ENCODE measurements at regions not wholly inside any gene's neighbourhood (a gene's known extent, or its start where the extent isn't known, plus 50 kb on each side); places are given as distances from the start of the nearest gene placed in this dataset.

DNA sequence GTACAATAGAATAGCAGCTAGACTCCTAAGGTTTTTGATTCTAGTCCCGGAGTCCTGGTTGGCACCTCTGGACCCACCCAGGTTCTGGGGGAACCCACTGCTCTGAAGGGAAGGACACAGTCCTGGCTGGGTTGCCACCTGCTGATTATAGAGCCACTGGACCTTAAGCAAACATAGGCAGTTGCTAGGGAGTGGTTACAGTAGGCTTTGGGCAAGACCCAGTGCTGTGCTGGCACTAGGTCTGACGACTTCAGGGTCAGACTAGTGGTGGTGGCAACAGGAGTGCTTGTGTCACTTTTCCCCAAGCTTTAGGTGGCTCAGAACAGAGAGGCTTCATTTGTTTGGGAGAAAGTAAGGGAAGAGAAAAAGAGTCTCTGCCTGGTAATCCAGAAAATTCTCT, 109.8 kb upstream of the C3orf80 start:
- H3K9me1 ChIP-seq (ENCODE audit: insufficient read depth, low read length) = no peaks in the 10 kb centered on the region
- CTCF ChIA-PET = no interaction called here
- no peak overlapping the region for H2BK15ac ChIP-seq (ENCODE audit: low read depth, low read length)
- H3K56ac ChIP-seq (ENCODE audit: extremely low read depth, insufficient read depth, low read length) = no peak overlapping the region
- WGBS, 2 experiments (ENCODE audit: extremely low coverage in 2 of 2, insufficient read length in 1 of 2) = 80% methylated on average over 1 of the region's 2 CpGs; no CpG with 5 or more reads in 1 of the 2 experiments
- no peak overlapping the region for H3K18ac ChIP-seq (ENCODE audit: low read depth, low read length)
- no peak overlapping the region for H3K27ac ChIP-seq (ENCODE audit: insufficient read depth, low read length)
- no peak overlapping the region for H3K14ac ChIP-seq (replicated peaks; ENCODE audit: low read depth, low read length)
- H3K23ac ChIP-seq (ENCODE audit: low read depth, low read length) = no peak overlapping the region
- no peak overlapping the region for H2AFZ ChIP-seq (replicated peaks; ENCODE audit: low read length, poor library complexity)
- no peak overlapping the region for H3K4me2 ChIP-seq (ENCODE audit: low read depth, low read length)
- H4K20me1 ChIP-seq (ENCODE audit: insufficient read depth, low read length) = no peaks in the 10 kb centered on the region
- DNase-seq (no peak), ATAC-seq (ENCODE audit: low read depth) (no peak)
- TF ChIP-seq, protein P1, sequence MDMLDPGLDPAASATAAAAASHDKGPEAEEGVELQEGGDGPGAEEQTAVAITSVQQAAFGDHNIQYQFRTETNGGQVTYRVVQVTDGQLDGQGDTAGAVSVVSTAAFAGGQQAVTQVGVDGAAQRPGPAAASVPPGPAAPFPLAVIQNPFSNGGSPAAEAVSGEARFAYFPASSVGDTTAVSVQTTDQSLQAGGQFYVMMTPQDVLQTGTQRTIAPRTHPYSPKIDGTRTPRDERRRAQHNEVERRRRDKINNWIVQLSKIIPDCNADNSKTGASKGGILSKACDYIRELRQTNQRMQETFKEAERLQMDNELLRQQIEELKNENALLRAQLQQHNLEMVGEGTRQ (IDR thresholded peaks at IDR 0.05; ENCODE audit: low read depth, low read length) = no peak
- TF ChIP-seq NFE2L2 (IDR thresholded peaks at IDR 0.05; ENCODE audit: low read depth, low read length) = no peak
- no peak for TF ChIP-seq RCOR1 (IDR thresholded peaks at IDR 0.05; ENCODE audit: insufficient replicate concordance, low read length)
- TF ChIP-seq CHD1 (IDR thresholded peaks at IDR 0.05; ENCODE audit: low read depth, low read length) = no peak
- in situ Hi-C loops (cut with MboI; ENCODE audit: low sequenced_read_pairs) (no loop called here), intact Hi-C loops (cut with micrococcal nuclease) (no loop called here), dilution Hi-C loops (cut with HindIII; ENCODE audit: low sequenced_read_pairs, unreplicated experiment) (no loop called here)
- POLR2A ChIA-PET (ENCODE audit: unreplicated experiment) = no interaction called here
- no peak overlapping the region for H2BK120ac ChIP-seq (ENCODE audit: low read depth, low read length)
- no TSS peak for BruUV-seq (replicated peaks)
- H2AK9ac ChIP-seq (replicated peaks; ENCODE audit: low read depth, low read length, poor library complexity) = no peak overlapping the region
- no peaks in the 10 kb centered on the region for H3K4me1 ChIP-seq (ENCODE audit: control insufficient read depth, insufficient read depth, low read length)
- no peaks in the 10 kb centered on the region for H3K36me3 ChIP-seq (ENCODE audit: control insufficient read depth, insufficient read depth, low read length)
- no peaks in the 10 kb centered on the region for H3K9me3 ChIP-seq (ENCODE audit: control insufficient read depth, insufficient read depth, low read length)
- no peak overlapping the region for H2BK20ac ChIP-seq (ENCODE audit: low read depth, low read length)
- peaks cover 9% of the 10 kb centered on the region for H3K27me3 ChIP-seq (ENCODE audit: control insufficient read depth, insufficient read depth, low read length)
- no peak overlapping the region for H4K91ac ChIP-seq (ENCODE audit: insufficient read depth, low read depth, low read length)
- H3K9ac ChIP-seq (ENCODE audit: low read depth, low read length) = no peak overlapping the region
- H4K8ac ChIP-seq (ENCODE audit: low read depth in 2 of 2, low read length in 2 of 2) = no peak overlapping the region
- no peak overlapping the region for H2BK5ac ChIP-seq (ENCODE audit: low read depth, low read length, poor library complexity, severe bottlenecking)
- H3K4ac ChIP-seq (ENCODE audit: low read depth, low read length) = no peak overlapping the region
- no peak overlapping the region for H3K4me3 ChIP-seq (ENCODE audit: insufficient read depth, low read depth, low read length)
- no peaks in the 10 kb centered on the region for H3K79me1 ChIP-seq (ENCODE audit: low read depth in 1 of 2, low read length in 2 of 2)
- no peak overlapping the region for H2AK5ac ChIP-seq (ENCODE audit: low read depth, low read length)
- H4K5ac ChIP-seq (ENCODE audit: low read depth, low read length) = no peak overlapping the region

All from IMR-90 (cell line).